Neural cell (in vitro differentiated cells): ENCODE measurements at regions not wholly inside any gene's neighbourhood (a gene's known extent, or its start where the extent isn't known, plus 50 kb on each side); places are given as distances from the start of the nearest gene placed in this dataset.

Experiments
- H2AFZ ChIP-seq: fragments of 200-600, 300-800 bp; sonication (generic), shearing (Covaris generic); 2 replicates; pipeline ENCODE4 v1.6.0; 2014; ENCODE audit warnings: low read depth, mild to moderate bottlenecking, antibody characterized with exemption, low read length, moderate library complexity
- H3F3A ChIP-seq: fragments of 200-600 bp; shearing (Covaris generic); 2 replicates; pipeline ENCODE4 v1.6.1; 2016; ENCODE audit warnings: mild to moderate bottlenecking, moderate library complexity, mixed read lengths, antibody characterized with exemption, low read length; ENCODE audit not compliant: insufficient read depth, poor library complexity, severe bottlenecking
- H3K27ac ChIP-seq: fragments of 200-600, 300-800 bp; sonication (generic), shearing (Covaris generic); 2 replicates; pipeline ENCODE4 v1.5.1; 2014; ENCODE audit warnings: mild to moderate bottlenecking, low read length, moderate library complexity
- H3K27me3 ChIP-seq: fragments of 300-800, 200-600 bp; sonication (generic), shearing (Covaris generic); 2 replicates; pipeline ENCODE4 v1.6.0; 2014; ENCODE audit warnings: mild to moderate bottlenecking, low read depth, low read length, moderate library complexity; ENCODE audit not compliant: insufficient read depth
- H3K36me3 ChIP-seq: fragments of 300-800, 200-600 bp; sonication (generic), shearing (Covaris generic); 2 replicates; pipeline ENCODE4 v1.5.1; 2014; ENCODE audit warnings: mild to moderate bottlenecking, antibody characterized with exemption, low read length, moderate library complexity; ENCODE audit not compliant: insufficient read depth
- H3K4me2 ChIP-seq: fragments of 300-800, 200-600 bp; sonication (generic), shearing (Covaris generic); 2 replicates; pipeline ENCODE4 v1.6.0; 2014; ENCODE audit warnings: mild to moderate bottlenecking, low read length
- H3K4me3 ChIP-seq: fragments of 300-800, 200-600 bp; sonication (generic), shearing (Covaris generic); 2 replicates; pipeline ENCODE4 v1.5.1; 2014; ENCODE audit warnings: mild to moderate bottlenecking, low read length, moderate library complexity
- H3K79me2 ChIP-seq: fragments of 200-600 bp; shearing (Covaris generic); replicated peaks from 2 replicates; pipeline ENCODE4 v1.6.0; 2014; ENCODE audit warnings: mild to moderate bottlenecking, low read length, moderate library complexity; ENCODE audit not compliant: insufficient read depth
- H3K9ac ChIP-seq: fragments of 300-800, 200-600 bp; sonication (generic), shearing (Covaris generic); 2 replicates; pipeline ENCODE4 v1.6.1; 2016; ENCODE audit warnings: mild to moderate bottlenecking, low read length, mixed read lengths
- H3K9me2 ChIP-seq: fragments of 200-600 bp; shearing (Covaris generic); 2 replicates; pipeline ENCODE4 v1.6.1; 2016; ENCODE audit warnings: mild to moderate bottlenecking, low read length, mixed read lengths; ENCODE audit not compliant: insufficient read depth
- H3K9me3 ChIP-seq: fragments of 200-600, 300-800 bp; sonication (generic), shearing (Covaris generic); 2 replicates; pipeline ENCODE4 v1.6.1; 2016; ENCODE audit warnings: mild to moderate bottlenecking, mixed run types, low read length, moderate library complexity, mixed read lengths
- H4K20me1 ChIP-seq: fragments of 200-600 bp; shearing (Covaris generic); 2 replicates; pipeline ENCODE4 v1.6.1; 2016; ENCODE audit warnings: mild to moderate bottlenecking, mixed run types; ENCODE audit not compliant: insufficient read depth
- EP300 ChIP-seq: fragments of 450-650 bp; conservative IDR thresholded peaks from 2 replicates; pipeline ENCODE4 v1.6.1; 2014; ENCODE audit warnings: antibody characterized with exemption, mild to moderate bottlenecking, moderate library complexity; ENCODE audit not compliant: poor library complexity, severe bottlenecking
- EZH2 ChIP-seq: fragments of 200-600, 300-800 bp; shearing (Covaris generic), sonication (generic); IDR thresholded peaks from 2 replicates; pipeline ENCODE4 v1.6.1; 2014; ENCODE audit warnings: antibody characterized with exemption, low read length, borderline replicate concordance, mild to moderate bottlenecking; ENCODE audit not compliant: insufficient read depth, poor library complexity, severe bottlenecking
- MXI1 ChIP-seq: fragments of 450-650 bp; conservative IDR thresholded peaks from 2 replicates; pipeline ENCODE4 v1.6.1; 2014; ENCODE audit warnings: antibody characterized with exemption, mild to moderate bottlenecking; ENCODE audit not compliant: poor library complexity, severe bottlenecking
- POLR2AphosphoS5 ChIP-seq: IDR thresholded peaks from 2 replicates; pipeline ENCODE4 v1.6.1; 2012
- RAD21 ChIP-seq: fragments of 450-650 bp; conservative IDR thresholded peaks from 2 replicates; pipeline ENCODE4 v1.6.1; 2014; ENCODE audit warnings: antibody characterized with exemption, mild to moderate bottlenecking, moderate library complexity
- SMC3 ChIP-seq: fragments of 450-650 bp; conservative IDR thresholded peaks from 2 replicates; pipeline ENCODE4 v1.6.1; 2014; ENCODE audit warnings: antibody characterized with exemption, mild to moderate bottlenecking, moderate library complexity; ENCODE audit not compliant: poor library complexity
- TAF1 ChIP-seq: IDR thresholded peaks from 2 replicates; pipeline ENCODE4 v1.6.1; 2012; ENCODE audit warnings: low read depth
- TF ChIP-seq, protein P1 (sequence below): fragments of 450-650 bp; IDR thresholded peaks from 2 replicates; pipeline ENCODE4 v1.5.1; 2014; ENCODE audit warnings: antibody characterized with exemption, mild to moderate bottlenecking, moderate library complexity; ENCODE audit not compliant: poor library complexity, severe bottlenecking
- TF ChIP-seq, protein P2 (sequence below): IDR thresholded peaks from 2 replicates; pipeline ENCODE4 v1.6.1; 2012; ENCODE audit warnings: borderline replicate concordance

DNA sequence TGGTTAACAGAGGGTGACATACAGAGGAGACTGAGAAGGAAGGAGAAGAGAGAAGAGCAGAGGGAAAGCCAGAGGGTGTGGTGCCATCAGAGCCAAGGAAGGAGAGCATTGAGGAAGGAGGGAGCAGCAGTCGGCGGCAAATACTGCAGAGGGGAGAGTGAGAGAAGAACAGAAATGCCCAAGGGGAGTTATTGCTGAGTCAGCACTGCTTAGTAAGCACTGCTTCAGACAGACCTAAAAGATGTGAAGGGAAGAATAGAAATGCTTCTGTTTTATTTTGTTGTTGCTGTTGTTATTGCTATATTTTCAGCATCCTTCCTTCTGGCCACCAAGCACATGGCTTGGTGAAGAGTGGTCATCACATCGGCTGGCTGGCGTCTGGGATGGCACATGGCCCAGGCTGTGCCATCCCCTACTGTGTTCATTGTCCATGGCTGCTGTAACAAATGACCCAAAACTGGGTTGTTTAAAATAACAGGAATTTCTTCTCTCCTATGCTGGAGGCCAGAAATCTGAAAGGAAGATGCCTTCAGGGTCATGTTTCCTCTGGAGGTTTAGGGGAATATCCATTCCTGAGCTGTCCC is 204.1 kb upstream of the CNR1 start:
- Histone ChIP-seq H3K9ac (no peak overlapping the region), H3K27me3 (no peaks in the 10 kb centered on the region), H3K79me2 (no peaks in the 10 kb centered on the region), H3K4me3 (no peak overlapping the region), H3K27ac (no peak overlapping the region), H3K4me2 (no peak overlapping the region), H3F3A (no peaks in the 10 kb centered on the region), H3K9me3 (no peaks in the 10 kb centered on the region), H3K9me2 (no peaks in the 10 kb centered on the region), H2AFZ (no peak overlapping the region), H4K20me1 (no peaks in the 10 kb centered on the region), H3K36me3 (no peaks in the 10 kb centered on the region)
- TF ChIP-seq MXI1: no peak
- TF ChIP-seq, protein P1, sequence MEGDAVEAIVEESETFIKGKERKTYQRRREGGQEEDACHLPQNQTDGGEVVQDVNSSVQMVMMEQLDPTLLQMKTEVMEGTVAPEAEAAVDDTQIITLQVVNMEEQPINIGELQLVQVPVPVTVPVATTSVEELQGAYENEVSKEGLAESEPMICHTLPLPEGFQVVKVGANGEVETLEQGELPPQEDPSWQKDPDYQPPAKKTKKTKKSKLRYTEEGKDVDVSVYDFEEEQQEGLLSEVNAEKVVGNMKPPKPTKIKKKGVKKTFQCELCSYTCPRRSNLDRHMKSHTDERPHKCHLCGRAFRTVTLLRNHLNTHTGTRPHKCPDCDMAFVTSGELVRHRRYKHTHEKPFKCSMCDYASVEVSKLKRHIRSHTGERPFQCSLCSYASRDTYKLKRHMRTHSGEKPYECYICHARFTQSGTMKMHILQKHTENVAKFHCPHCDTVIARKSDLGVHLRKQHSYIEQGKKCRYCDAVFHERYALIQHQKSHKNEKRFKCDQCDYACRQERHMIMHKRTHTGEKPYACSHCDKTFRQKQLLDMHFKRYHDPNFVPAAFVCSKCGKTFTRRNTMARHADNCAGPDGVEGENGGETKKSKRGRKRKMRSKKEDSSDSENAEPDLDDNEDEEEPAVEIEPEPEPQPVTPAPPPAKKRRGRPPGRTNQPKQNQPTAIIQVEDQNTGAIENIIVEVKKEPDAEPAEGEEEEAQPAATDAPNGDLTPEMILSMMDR: no peak
- no peak for TF ChIP-seq TAF1
- TF ChIP-seq EZH2: no peak
- TF ChIP-seq EP300: no peak
- no peak for TF ChIP-seq POLR2AphosphoS5
- TF ChIP-seq SMC3: no peak
- no peak for TF ChIP-seq RAD21
- TF ChIP-seq, protein P2, sequence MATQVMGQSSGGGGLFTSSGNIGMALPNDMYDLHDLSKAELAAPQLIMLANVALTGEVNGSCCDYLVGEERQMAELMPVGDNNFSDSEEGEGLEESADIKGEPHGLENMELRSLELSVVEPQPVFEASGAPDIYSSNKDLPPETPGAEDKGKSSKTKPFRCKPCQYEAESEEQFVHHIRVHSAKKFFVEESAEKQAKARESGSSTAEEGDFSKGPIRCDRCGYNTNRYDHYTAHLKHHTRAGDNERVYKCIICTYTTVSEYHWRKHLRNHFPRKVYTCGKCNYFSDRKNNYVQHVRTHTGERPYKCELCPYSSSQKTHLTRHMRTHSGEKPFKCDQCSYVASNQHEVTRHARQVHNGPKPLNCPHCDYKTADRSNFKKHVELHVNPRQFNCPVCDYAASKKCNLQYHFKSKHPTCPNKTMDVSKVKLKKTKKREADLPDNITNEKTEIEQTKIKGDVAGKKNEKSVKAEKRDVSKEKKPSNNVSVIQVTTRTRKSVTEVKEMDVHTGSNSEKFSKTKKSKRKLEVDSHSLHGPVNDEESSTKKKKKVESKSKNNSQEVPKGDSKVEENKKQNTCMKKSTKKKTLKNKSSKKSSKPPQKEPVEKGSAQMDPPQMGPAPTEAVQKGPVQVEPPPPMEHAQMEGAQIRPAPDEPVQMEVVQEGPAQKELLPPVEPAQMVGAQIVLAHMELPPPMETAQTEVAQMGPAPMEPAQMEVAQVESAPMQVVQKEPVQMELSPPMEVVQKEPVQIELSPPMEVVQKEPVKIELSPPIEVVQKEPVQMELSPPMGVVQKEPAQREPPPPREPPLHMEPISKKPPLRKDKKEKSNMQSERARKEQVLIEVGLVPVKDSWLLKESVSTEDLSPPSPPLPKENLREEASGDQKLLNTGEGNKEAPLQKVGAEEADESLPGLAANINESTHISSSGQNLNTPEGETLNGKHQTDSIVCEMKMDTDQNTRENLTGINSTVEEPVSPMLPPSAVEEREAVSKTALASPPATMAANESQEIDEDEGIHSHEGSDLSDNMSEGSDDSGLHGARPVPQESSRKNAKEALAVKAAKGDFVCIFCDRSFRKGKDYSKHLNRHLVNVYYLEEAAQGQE: no peak

DNA sequence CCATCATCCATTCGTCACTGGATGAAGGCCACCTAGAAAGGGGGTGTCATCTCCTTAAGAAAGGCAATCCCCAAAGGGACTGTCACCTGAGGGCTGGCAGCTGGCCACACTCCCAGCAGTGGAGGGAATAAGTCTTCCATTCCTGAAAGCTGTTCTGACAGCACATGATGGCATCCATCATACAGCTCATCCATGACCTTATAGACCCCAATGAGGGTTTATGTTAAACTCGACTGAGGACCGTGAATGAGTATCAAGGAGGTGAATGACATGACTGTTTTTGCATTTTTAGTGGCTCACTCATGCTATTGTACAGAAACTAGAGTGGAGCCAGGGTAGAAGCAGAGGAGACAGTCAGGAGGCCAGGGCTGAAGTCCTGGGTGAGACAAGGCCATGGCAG is 203.1 kb upstream of the CNR1 start:
- Histone ChIP-seq H3K9ac (no peak overlapping the region), H3K79me2 (no peaks in the 10 kb centered on the region), H3K27me3 (no peaks in the 10 kb centered on the region), H3K4me3 (no peak overlapping the region), H2AFZ (no peak overlapping the region), H3K36me3 (no peaks in the 10 kb centered on the region), H3K27ac (no peak overlapping the region), H3K9me3 (no peaks in the 10 kb centered on the region), H3K9me2 (no peaks in the 10 kb centered on the region), H4K20me1 (no peaks in the 10 kb centered on the region), H3F3A (no peaks in the 10 kb centered on the region), H3K4me2 (no peak overlapping the region)
- no peak for TF ChIP-seq EZH2
- TF ChIP-seq SMC3: no peak
